H9 (cell line): ENCODE measurements at regions not wholly inside any gene's neighbourhood (a gene's known extent, or its start where the extent isn't known, plus 50 kb on each side); places are given as distances from the start of the nearest gene placed in this dataset.

Source experiments
- DNase-seq: peaks from one replicate; pipeline ENCODE4 v3.0.0-alpha.2; 2017
- H2AFZ ChIP-seq: one replicate; pipeline ENCODE4 v1.6.1; 2013; ENCODE audit warnings: mild to moderate bottlenecking, low read length, control low read depth, moderate library complexity
- H2AK5ac ChIP-seq: 2 replicates; pipeline ENCODE4 v1.6.1; 2013; ENCODE audit warnings: low read length, control low read depth, mixed read lengths; ENCODE audit not compliant: insufficient read length
- H2BK120ac ChIP-seq: one replicate; pipeline ENCODE4 v1.6.1; 2013; ENCODE audit warnings: low read depth, mild to moderate bottlenecking, low read length, control low read depth, inconsistent platforms; ENCODE audit not compliant: poor library complexity, severe bottlenecking
- H2BK12ac ChIP-seq: 2 replicates; pipeline ENCODE4 v1.6.1; 2013; ENCODE audit warnings: low read length, control low read depth, mixed read lengths, low read depth; ENCODE audit not compliant: insufficient read length
- H2BK15ac ChIP-seq: 2 replicates; pipeline ENCODE4 v1.6.1; 2013; ENCODE audit warnings: low read depth, low read length, control low read depth
- H2BK20ac ChIP-seq: one replicate; pipeline ENCODE4 v1.6.1; 2013; ENCODE audit warnings: low read depth, mild to moderate bottlenecking, low read length, control low read depth, inconsistent platforms; ENCODE audit not compliant: poor library complexity, severe bottlenecking
- H2BK5ac ChIP-seq: 2 replicates; pipeline ENCODE4 v1.6.1; 2013; ENCODE audit warnings: low read length, control low read depth, mixed read lengths; ENCODE audit not compliant: insufficient read length
- H3K14ac ChIP-seq: 2 replicates; pipeline ENCODE4 v1.6.1; 2013; ENCODE audit warnings: low read length, control low read depth; ENCODE audit not compliant: insufficient read depth
- H3K18ac ChIP-seq: 2 replicates; pipeline ENCODE4 v1.6.1; 2013; ENCODE audit warnings: low read depth, mild to moderate bottlenecking, mixed read lengths, low read length, control low read depth; ENCODE audit not compliant: insufficient read length
- H3K23ac ChIP-seq: 2 replicates; pipeline ENCODE4 v1.6.1; 2013; ENCODE audit warnings: low read length, control low read depth, mixed read lengths, low read depth; ENCODE audit not compliant: insufficient read length
- H3K23me2 ChIP-seq: 2 replicates; pipeline ENCODE4 v1.6.1; 2013; ENCODE audit warnings: low read depth, mild to moderate bottlenecking, mixed read lengths, low read length, control low read depth; ENCODE audit not compliant: insufficient read length, poor library complexity, severe bottlenecking
- H3K27ac ChIP-seq: 2 replicates; pipeline ENCODE4 v1.5.1; 2013; ENCODE audit warnings: low read length, control low read depth, mixed read lengths, low read depth; ENCODE audit not compliant: insufficient read length
- H3K27me3 ChIP-seq: 2 replicates; pipeline ENCODE4 v1.6.1; 2013; ENCODE audit warnings: low read length, control low read depth, inconsistent platforms; ENCODE audit not compliant: insufficient read depth
- H3K4ac ChIP-seq: 2 replicates; pipeline ENCODE4 v1.6.1; 2013; ENCODE audit warnings: low read depth, mild to moderate bottlenecking, control low read depth, inconsistent platforms, low read length, moderate library complexity
- H3K4me1 ChIP-seq: 2 replicates; pipeline ENCODE4 v1.6.1; 2013; ENCODE audit warnings: low read length, control low read depth, inconsistent platforms; ENCODE audit not compliant: insufficient read depth
- H3K4me2 ChIP-seq: 2 replicates; pipeline ENCODE4 v1.6.1; 2013; ENCODE audit warnings: low read length, control low read depth, mixed read lengths; ENCODE audit not compliant: insufficient read length, insufficient read depth
- H3K56ac ChIP-seq: 2 replicates; pipeline ENCODE4 v1.6.1; 2013; ENCODE audit warnings: low read depth, mild to moderate bottlenecking, mixed read lengths, low read length, control low read depth; ENCODE audit not compliant: insufficient read length
- H3K79me1 ChIP-seq: 2 replicates; pipeline ENCODE4 v1.6.1; 2013; ENCODE audit warnings: low read depth, mild to moderate bottlenecking, moderate library complexity, low read length, control low read depth, inconsistent platforms; ENCODE audit not compliant: insufficient read depth, poor library complexity, severe bottlenecking
- H3K79me2 ChIP-seq: 2 replicates; pipeline ENCODE4 v1.6.1; 2013; ENCODE audit warnings: low read length, control low read depth, inconsistent platforms; ENCODE audit not compliant: insufficient read depth
- H3K9ac ChIP-seq: 2 replicates; pipeline ENCODE4 v1.6.1; 2013; ENCODE audit warnings: low read length, control low read depth, mixed read lengths; ENCODE audit not compliant: insufficient read length; ENCODE audit errors: extremely low read depth
- H3K9me3 ChIP-seq: one replicate; pipeline ENCODE4 v1.6.1; 2013; ENCODE audit warnings: low read depth, low read length, inconsistent platforms; ENCODE audit not compliant: control insufficient read depth
- H3T11ph ChIP-seq: one replicate; pipeline ENCODE4 v1.6.1; 2013; ENCODE audit warnings: mild to moderate bottlenecking, low read length, control low read depth, inconsistent platforms
- H4K20me1 ChIP-seq: one replicate; pipeline ENCODE4 v1.6.1; 2013; ENCODE audit not compliant: control insufficient read depth, insufficient read length, insufficient read depth
- H4K5ac ChIP-seq: 2 replicates; pipeline ENCODE4 v1.6.1; 2013; ENCODE audit warnings: low read depth, mild to moderate bottlenecking, mixed read lengths, low read length, control low read depth; ENCODE audit not compliant: insufficient read length
- H4K8ac ChIP-seq: replicated peaks from 2 replicates; pipeline ENCODE4 v1.6.1; 2013; ENCODE audit warnings: low read length, control low read depth, mixed read lengths, low read depth; ENCODE audit not compliant: insufficient read length
- H4K91ac ChIP-seq: 2 replicates; pipeline ENCODE4 v1.6.1; 2013; ENCODE audit warnings: low read depth, mild to moderate bottlenecking, moderate library complexity, mixed read lengths, low read length, control low read depth; ENCODE audit not compliant: insufficient read length
- H3K27ac Mint-ChIP-seq, 3 experiments: 2 replicates in 2 of 3; 3 replicates in 1 of 3; pipeline ENCODE4 v1.8.0; 2020 to 2021; ENCODE audit warnings: mixed read lengths in 3 of 3, mild to moderate bottlenecking in 1 of 3, moderate library complexity in 1 of 3
- H3K27me3 Mint-ChIP-seq: 2 replicates; pipeline ENCODE4 v1.8.0; 2021; ENCODE audit warnings: low read depth, mild to moderate bottlenecking, moderate library complexity, mixed read lengths
- H3K36me3 Mint-ChIP-seq, 3 experiments: 2 replicates in 2 of 3; 3 replicates in 1 of 3; pipeline ENCODE4 v1.8.0; 2020 to 2021; ENCODE audit warnings: low read depth in 3 of 3, mixed read lengths in 3 of 3; ENCODE audit not compliant: insufficient read depth in 1 of 3
- H3K4me1 Mint-ChIP-seq, 2 experiments: 2 replicates each; pipeline ENCODE4 v1.8.0; 2020; ENCODE audit warnings: mixed read lengths in 2 of 2
- H3K4me3 Mint-ChIP-seq, 2 experiments: 2 replicates in 1 of 2; 3 replicates in 1 of 2; pipeline ENCODE4 v1.8.0; 2020 to 2021; ENCODE audit warnings: mild to moderate bottlenecking in 2 of 2, mixed read lengths in 2 of 2, moderate library complexity in 1 of 2
- H3K9me3 Mint-ChIP-seq, 2 experiments: 2 replicates in 1 of 2; 3 replicates in 1 of 2; pipeline ENCODE4 v1.8.0; 2020; ENCODE audit warnings: mild to moderate bottlenecking in 2 of 2, mixed read lengths in 2 of 2, moderate library complexity in 1 of 2
- TF ChIP-seq, protein P1 (sequence below): fragments of 200-600 bp; sonication (generic); conservative IDR thresholded peaks from 3 replicates; pipeline ENCODE4 v1.8.0; 2021; ENCODE audit warnings: antibody characterized with exemption, mild to moderate bottlenecking

DNA sequence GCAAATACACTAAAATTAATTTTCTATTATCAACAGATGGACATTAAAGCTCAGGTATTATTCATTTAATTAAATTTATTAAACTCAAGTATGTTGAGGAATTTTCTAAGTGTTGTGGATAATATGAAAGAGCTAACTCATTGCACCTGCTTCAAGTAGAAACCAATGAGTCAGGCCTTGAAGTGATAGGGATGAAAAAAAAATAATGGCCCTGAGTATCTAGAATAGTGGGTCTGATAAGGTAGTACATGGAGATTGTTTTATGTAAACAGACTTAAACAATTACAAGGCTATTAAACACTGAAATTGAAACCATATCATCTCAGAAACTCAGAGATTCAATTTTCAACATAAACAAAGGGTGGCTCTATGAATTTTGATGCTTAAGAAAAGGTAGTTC lies 857.1 kb upstream of the GBE1 start:
- no peak overlapping the region for H2AFZ ChIP-seq
- peaks cover 19 to 31% (median 20%) of the 10 kb centered on the region in 3 experiments for H3K36me3 Mint-ChIP-seq
- no peak overlapping the region for H3K56ac ChIP-seq
- no peaks in the 10 kb centered on the region for H4K20me1 ChIP-seq
- no peak overlapping the region for H4K8ac ChIP-seq
- no peaks in the 10 kb centered on the region for H3K79me1 ChIP-seq
- H3K23ac ChIP-seq = no peak overlapping the region
- no peak overlapping the region for H2BK12ac ChIP-seq
- H3K23me2 ChIP-seq = no peaks in the 10 kb centered on the region
- no peak for DNase-seq
- H3K27me3 Mint-ChIP-seq = no peaks in the 10 kb centered on the region
- H2AK5ac ChIP-seq = no peak overlapping the region
- H4K91ac ChIP-seq = no peak overlapping the region
- H3K9me3 Mint-ChIP-seq = peaks cover 28 to 32% of the 10 kb centered on the region in 2 experiments
- H3K4me3 Mint-ChIP-seq = no peak overlapping the region
- H2BK120ac ChIP-seq = no peak overlapping the region
- no peak overlapping the region for H3K18ac ChIP-seq
- TF ChIP-seq, protein P1, sequence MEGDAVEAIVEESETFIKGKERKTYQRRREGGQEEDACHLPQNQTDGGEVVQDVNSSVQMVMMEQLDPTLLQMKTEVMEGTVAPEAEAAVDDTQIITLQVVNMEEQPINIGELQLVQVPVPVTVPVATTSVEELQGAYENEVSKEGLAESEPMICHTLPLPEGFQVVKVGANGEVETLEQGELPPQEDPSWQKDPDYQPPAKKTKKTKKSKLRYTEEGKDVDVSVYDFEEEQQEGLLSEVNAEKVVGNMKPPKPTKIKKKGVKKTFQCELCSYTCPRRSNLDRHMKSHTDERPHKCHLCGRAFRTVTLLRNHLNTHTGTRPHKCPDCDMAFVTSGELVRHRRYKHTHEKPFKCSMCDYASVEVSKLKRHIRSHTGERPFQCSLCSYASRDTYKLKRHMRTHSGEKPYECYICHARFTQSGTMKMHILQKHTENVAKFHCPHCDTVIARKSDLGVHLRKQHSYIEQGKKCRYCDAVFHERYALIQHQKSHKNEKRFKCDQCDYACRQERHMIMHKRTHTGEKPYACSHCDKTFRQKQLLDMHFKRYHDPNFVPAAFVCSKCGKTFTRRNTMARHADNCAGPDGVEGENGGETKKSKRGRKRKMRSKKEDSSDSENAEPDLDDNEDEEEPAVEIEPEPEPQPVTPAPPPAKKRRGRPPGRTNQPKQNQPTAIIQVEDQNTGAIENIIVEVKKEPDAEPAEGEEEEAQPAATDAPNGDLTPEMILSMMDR = no peak
- H3K4me2 ChIP-seq = no peak overlapping the region
- H3K27ac Mint-ChIP-seq = no peak overlapping the region
- H2BK20ac ChIP-seq = no peak overlapping the region
- H3K9me3 ChIP-seq = no peaks in the 10 kb centered on the region
- no peak overlapping the region for H3K27ac ChIP-seq
- no peak overlapping the region for H3K4ac ChIP-seq
- H2BK5ac ChIP-seq = no peak overlapping the region
- no peaks in the 10 kb centered on the region for H3K4me1 ChIP-seq
- H4K5ac ChIP-seq = no peak overlapping the region
- H2BK15ac ChIP-seq = no peak overlapping the region
- H3K27me3 ChIP-seq = no peaks in the 10 kb centered on the region
- no peak overlapping the region for H3K14ac ChIP-seq
- no peaks in the 10 kb centered on the region for H3K4me1 Mint-ChIP-seq
- H3K9ac ChIP-seq = no peak overlapping the region
- no peaks in the 10 kb centered on the region for H3K79me2 ChIP-seq
- no peak overlapping the region for H3T11ph ChIP-seq
